Neutrophil (primary cell): ENCODE measurements at regions not wholly inside any gene's neighbourhood (a gene's known extent, or its start where the extent isn't known, plus 50 kb on each side); places are given as distances from the start of the nearest gene placed in this dataset.

Experiments
- H3K27ac ChIP-seq: fragments of 200-600 bp; sonication (generic); 2 replicates; pipeline ENCODE4 v1.5.1; 2016; ENCODE audit warnings: mild to moderate bottlenecking, moderate library complexity
- H3K27me3 ChIP-seq: fragments of 200-600 bp; sonication (generic); 2 replicates; pipeline ENCODE4 v1.6.0; 2016; ENCODE audit warnings: mild to moderate bottlenecking
- H3K36me3 ChIP-seq: fragments of 200-600 bp; sonication (generic); 2 replicates; pipeline ENCODE4 v1.5.1; 2017
- H3K4me1 ChIP-seq, 2 experiments: fragments of 200-600 bp in 1 of 2; sonication (generic) in 1 of 2; 1 replicate in 1 of 2; 2 replicates in 1 of 2; pipeline versions ENCODE4 v1.5.1 to v1.6.1; 2013 to 2016; ENCODE audit warnings: low read depth in 1 of 2, low read length in 1 of 2, mild to moderate bottlenecking in 1 of 2, moderate library complexity in 1 of 2; ENCODE audit not compliant: control insufficient read depth in 1 of 2, insufficient read depth in 1 of 2
- H3K4me3 ChIP-seq, 2 experiments: fragments of 200-600 bp in 1 of 2; sonication (generic) in 1 of 2; 1 replicate in 1 of 2; 2 replicates in 1 of 2; pipeline ENCODE4 v1.5.1; 2013 to 2016; ENCODE audit warnings: low read depth in 1 of 2, low read length in 1 of 2, mild to moderate bottlenecking in 1 of 2, moderate library complexity in 1 of 2
- H3K9me3 ChIP-seq: fragments of 200-600 bp; sonication (generic); 2 replicates; pipeline ENCODE4 v1.5.1; 2016
- CTCF ChIP-seq: fragments of 200-600 bp; sonication (generic); IDR thresholded peaks from 2 replicates; pipeline ENCODE4 v1.5.1; 2016; ENCODE audit warnings: antibody characterized with exemption

- TF ChIP-seq CTCF, result no peak
- Histone ChIP-seq H3K27me3 (no peaks in the 10 kb centered on the region), H3K4me3 (no peak overlapping the region), H3K36me3 (no peaks in the 10 kb centered on the region), H3K4me1 (peaks cover 0 to 4% of the 10 kb centered on the region in 2 experiments), H3K9me3 (no peaks in the 10 kb centered on the region), H3K27ac (no peak overlapping the region)
Measured at GRCh38 chr12:76696186-76696585, 67.7 kb upstream of the ZDHHC17 start.

- Histone ChIP-seq H3K4me1 (peaks cover 0 to 4% of the 10 kb centered on the region in 2 experiments), H3K27me3 (no peaks in the 10 kb centered on the region), H3K9me3 (no peaks in the 10 kb centered on the region), H3K36me3 (no peaks in the 10 kb centered on the region), H3K27ac (no peak overlapping the region), H3K4me3 (no peak overlapping the region)
- TF ChIP-seq CTCF, result no peak
Measured at GRCh38 chr12:76697849-76698248, 66.1 kb upstream of the ZDHHC17 start.

GRCh38 chr12:76698316-76698715, 65.6 kb upstream of the ZDHHC17 start:
- Histone ChIP-seq H3K4me3 (no peak overlapping the region), H3K36me3 (no peaks in the 10 kb centered on the region), H3K27me3 (no peaks in the 10 kb centered on the region), H3K27ac (no peak overlapping the region), H3K9me3 (no peaks in the 10 kb centered on the region), H3K4me1 (peaks cover 0 to 4% of the 10 kb centered on the region in 2 experiments)
- TF ChIP-seq CTCF, result no peak

- no peaks in the 10 kb centered on the region for H3K36me3 ChIP-seq
- no peak overlapping the region for H3K27ac ChIP-seq
- TF ChIP-seq CTCF, result no peak
- H3K27me3 ChIP-seq, result no peaks in the 10 kb centered on the region
- peaks cover 0 to 4% of the 10 kb centered on the region in 2 experiments for H3K4me1 ChIP-seq
- H3K9me3 ChIP-seq, result no peaks in the 10 kb centered on the region
- H3K4me3 ChIP-seq, result no peak overlapping the region
Measured at GRCh38 chr12:76698966-76699365, 64.9 kb upstream of the ZDHHC17 start.

GRCh38 chr12:76701690-76702089, 62.2 kb upstream of the ZDHHC17 start:
- H3K27me3 ChIP-seq, result no peaks in the 10 kb centered on the region
- H3K4me3 ChIP-seq, result no peak overlapping the region
- H3K9me3 ChIP-seq, result no peaks in the 10 kb centered on the region
- no peaks in the 10 kb centered on the region for H3K36me3 ChIP-seq
- no peak for TF ChIP-seq CTCF
- peaks cover 0 to 7% of the 10 kb centered on the region in 2 experiments for H3K4me1 ChIP-seq
- H3K27ac ChIP-seq, result no peak overlapping the region

- no peaks in the 10 kb centered on the region for H3K9me3 ChIP-seq
- H3K27me3 ChIP-seq, result no peaks in the 10 kb centered on the region
- TF ChIP-seq CTCF, result no peak
- no peaks in the 10 kb centered on the region for H3K36me3 ChIP-seq
- no peak overlapping the region for H3K27ac ChIP-seq
- peaks cover 0 to 5% of the 10 kb centered on the region in 2 experiments for H3K4me1 ChIP-seq
- no peak overlapping the region for H3K4me3 ChIP-seq
Measured at GRCh38 chr12:76702946-76703345, 61.0 kb upstream of the ZDHHC17 start.
